ENCODE measurements at regions not wholly inside any gene's neighbourhood (a gene's known extent, or its start where the extent isn't known, plus 50 kb on each side); places are given as distances from the start of the nearest gene placed in this dataset.
"Not testable (repeated sequence)": the region's sequence is repeated elsewhere in the genome, so short reads cannot be mapped to it uniquely, and the experiment has no call there.

DNA sequence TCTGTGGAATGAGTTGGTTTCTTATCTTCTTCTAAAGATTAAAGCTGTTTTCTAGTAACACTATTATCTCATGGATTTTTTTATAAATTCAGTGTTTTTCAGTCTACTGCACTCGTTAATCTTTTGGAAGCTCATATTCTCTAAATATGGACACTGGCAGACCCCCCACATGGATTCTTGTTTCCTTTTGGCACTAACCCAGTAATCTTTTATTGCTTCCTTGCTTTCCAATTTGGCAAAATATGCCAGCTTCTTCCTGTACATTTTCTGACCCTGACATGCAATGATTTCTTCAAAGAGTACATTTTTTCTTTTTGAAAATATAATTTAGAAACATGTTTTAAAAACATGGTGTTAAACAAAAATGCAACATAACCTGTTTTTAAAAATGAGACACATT is 474.2 kb upstream of the FTMT start:
- no peak for DNase-seq

DNA sequence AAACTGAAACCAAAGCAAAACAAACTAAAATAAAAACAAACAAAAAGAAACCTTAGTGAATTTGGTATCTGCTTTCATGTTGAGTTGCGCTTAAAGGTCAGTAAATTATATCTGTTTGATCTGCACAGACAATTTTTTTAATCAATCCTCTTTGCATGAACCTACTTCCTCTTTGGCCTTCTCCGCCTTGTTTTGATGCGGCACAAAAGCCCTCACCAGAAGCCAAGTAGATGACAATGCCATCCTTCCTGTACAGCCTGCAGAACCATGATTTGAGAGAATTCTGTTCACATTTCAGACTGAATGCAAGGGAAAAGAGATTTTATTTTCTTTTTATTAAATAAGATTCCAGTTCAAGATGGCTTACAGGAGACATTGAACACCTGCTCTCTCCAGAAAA is 473.6 kb upstream of the FTMT start:
- DNase-seq: no peak

DNA sequence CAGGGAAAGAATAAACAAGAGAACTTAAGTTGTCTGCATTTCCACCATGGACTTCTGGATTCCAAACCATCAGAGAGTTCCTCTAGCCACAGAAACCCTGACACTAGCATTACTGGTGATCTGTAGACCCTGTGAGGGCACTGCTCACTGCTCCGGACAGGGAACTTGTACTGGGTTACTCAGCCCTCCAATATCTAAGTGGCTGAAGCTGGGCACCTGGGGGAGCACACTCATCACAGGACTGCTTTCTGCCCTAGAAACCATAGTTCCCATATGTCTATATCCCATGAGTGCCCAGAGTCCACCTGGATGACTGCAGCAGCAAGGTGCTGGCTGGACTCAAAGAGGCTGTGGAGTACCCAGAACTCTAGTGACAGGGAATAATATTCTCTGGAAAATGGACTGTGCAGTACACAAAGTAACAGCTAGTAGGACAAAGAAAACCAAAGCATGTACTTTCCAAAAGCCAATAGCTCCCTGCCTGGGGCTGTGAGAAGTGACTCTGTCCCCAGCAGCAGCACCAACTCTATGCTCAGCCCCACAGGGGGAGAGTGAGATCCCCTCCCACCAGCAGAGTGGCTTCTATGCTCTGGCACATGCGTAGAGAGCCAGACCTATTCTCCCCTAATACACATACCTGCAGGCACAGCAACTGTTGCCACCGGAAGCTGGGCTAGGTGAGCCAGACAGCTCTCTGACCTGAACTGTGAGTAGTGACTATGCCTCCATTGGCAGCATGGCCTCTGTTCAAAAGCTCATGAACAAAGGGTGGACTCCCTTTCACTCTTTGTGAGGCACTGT is 472.9 kb upstream of the FTMT start:
- no peak for DNase-seq

DNA sequence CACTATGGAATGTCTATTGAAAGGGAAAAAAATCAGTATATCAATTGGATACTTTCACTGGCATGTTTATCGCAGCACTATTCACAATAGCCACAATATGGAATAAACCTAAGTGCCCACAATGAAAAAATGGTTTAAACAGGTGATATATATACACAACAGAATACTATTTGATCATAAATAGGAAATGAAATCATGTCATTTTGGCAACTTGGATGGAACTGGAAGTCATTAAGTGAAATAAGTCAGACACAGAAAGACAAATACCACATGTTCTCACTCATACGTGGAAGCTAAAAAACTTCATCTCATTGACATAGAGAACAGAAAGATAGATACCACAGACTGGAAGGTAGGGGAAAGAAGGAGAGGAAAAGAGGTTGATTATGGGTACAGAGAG is 471.6 kb upstream of the FTMT start:
- DNase-seq: no peak

DNA sequence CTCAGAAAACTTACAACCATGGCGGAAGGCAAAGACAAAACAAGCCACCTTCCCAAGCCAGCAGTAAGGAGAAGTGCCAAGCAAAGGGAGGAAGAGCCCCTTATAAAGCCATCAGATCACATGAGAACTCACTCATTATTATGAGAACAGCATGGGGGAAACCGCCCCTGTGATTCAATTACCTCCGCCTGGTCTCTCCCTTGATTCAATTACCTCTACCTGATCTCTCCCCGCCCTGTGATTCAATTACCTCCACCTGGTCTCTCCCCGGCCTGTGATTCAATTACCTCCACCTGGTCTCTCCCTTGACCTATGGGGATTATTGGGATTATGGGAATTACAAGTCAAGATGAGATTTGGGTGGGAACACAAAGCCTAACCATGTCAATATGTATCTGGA is 467.3 kb upstream of the FTMT start:
- DNase-seq: no peak

DNA sequence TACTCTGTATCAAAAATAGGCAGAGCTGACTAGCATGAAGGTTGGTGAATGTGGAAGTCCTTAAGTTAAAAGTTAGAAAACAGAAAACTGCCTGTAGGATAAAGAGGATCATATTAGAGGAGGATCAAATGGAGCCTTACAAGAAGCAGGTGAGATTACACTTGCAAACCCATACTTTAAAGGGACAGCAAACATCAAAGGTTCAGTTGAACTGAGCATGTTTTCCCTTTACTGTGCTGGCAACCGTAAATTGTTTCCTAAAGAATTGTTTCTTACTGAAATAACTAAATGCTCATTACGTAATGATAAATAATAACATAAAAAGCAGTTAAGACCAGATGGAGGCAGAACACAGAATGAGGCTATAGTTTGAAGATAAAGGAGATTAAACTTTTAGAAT is 465.3 kb upstream of the FTMT start:
- no peak for DNase-seq

DNA sequence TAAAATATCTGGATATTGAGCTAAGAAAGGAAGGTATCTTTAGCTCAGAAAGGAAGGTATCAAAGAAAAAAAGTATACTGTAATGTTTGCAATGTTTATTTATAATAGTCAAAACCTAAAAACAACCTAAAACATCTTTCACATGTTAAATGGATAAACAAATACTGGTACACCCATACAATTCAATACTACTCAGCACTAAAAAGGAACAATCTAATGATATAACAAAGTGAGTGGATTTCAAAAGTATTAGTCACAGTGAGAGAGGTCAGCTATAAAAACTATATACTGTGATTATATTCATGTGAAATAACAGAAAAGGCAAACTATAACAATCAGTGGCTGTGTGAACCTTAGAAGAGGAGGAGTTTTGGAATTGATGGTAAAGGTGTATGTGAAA is 455.0 kb upstream of the FTMT start:
- DNase-seq: no peak

DNA sequence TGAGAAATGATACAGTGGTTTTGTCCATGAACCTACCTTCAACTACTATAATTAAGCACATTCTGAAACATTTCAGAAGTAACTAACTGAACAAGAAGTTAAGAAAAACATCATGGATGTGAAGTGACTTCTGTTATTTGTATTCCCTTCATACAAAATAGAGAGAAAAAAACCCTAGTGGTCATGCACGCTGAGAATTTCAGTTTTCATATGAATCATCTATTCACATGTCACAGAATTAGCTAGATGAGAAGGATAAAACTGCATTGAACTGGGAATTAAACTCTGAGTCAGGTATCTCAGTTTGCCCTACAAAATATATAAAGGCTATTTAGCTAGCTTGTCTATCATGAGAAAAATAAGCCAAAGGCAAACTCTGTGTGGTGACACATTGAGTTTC is 451.8 kb upstream of the FTMT start:
- DNase-seq: no peak

DNA sequence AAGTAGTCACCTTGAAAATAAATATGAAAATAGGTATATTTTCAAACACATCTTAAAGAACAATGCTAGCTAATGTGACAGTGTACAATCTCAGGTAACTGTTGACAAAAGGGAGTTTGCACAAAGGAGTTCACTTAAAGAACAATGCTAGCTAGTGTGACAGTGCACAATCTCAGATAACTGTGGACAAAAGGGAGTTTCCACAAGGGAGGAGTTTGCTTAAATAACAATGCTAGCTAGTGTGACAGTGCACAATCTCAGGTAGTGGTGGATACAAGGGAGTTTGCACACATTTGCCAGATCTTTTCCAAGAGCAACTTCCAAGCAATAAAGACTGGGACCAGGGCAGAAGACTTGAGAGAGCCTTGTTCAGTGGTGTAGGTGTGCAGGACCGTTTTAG is 442.9 kb upstream of the FTMT start:
- peak; percentile 33 for DNase-seq

DNA sequence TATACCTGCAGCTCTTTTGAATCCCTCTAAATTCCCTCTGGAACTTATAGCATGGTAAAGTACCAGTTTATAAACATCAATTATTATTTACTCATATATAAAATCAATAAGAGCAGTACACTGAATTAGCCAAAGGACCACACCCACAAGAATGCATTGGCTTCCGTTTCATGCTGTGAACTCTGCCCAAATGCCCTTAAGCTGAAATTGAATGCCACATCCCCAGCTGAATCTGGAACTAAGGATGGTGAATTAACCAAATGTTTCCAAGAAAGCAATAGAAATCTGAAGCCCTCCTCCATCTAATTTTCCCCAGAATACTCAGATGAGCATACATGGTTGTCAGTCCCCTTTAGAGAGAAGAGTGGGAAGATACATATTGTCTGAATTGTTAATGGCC is 436.4 kb upstream of the FTMT start:
- no peak for DNase-seq

DNA sequence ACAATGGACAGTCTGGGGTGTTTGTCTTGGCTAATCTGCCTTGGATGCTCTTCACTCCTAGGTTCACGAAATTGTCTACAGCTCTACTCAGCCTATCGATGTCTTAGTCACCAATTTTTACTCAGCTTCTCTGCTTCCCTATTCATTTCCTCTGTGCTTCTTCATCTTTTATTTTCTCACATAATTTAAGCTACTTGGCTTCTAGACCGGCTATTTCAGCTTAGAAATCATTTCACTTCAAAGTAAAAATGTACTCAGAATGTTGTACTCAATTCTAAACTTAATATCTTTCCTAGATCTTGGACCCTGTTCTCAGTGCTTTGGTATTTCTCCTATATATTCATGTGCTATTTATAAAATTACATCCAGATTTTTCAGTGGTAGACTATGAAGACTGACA is 430.0 kb upstream of the FTMT start:
- DNase-seq: no peak

DNA sequence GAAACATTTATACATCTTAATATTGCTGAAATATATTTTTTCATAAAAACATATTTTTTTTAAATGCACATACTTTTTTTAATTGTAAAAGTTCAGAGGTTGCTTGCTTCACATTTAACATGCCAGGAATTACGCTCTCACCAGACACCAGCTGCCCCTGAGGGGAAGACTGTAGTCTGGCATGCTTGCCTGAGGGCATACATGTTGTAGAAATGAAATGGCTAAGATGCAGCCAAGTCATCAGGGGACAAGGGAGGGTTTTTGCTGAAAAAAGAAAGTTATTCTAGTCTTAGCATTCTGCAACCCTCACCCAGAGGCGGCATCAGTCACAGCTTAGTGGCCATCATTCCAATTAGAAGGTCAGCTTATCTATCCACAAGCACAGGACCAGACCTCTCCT is 426.7 kb upstream of the FTMT start:
- no peak for DNase-seq

DNA sequence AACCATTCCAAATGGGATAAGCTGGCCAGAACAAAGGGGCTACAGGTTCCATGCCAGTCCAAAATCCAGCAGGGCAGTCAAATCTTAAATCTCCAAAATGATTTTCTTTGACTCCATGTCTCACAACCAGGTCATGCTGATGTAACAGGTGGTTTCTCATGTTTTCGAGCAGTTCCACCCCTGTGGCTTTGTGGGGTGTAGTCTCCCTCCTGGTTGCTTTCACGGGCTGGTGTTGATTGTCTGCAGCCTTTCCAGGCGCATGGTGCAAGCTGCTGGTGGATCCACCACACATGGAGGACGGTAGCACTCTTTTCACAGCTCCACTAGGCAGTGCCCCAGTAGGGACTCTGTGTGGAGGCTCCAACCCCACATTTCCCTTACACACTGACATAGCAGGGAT is 425.5 kb upstream of the FTMT start:
- DNase-seq: no peak

DNA sequence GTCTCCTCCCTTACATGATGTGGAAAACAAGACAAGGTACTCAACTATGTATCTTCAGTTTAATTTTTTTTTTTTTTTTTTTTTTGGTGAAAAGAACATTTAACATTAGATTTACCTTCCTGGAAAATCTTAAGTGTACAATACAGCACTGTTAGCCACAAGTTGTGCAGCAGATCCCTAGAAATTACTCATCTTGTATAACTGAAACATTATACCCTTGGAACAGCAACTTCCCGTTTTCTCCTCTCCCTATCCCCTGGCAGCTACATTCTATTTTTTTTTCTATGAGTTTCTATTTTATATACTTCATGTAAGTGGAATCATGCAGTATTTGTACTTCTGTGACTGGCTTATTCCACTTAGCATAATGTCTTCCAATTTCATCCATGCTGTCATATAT is 421.9 kb upstream of the FTMT start:
- no peak for DNase-seq

DNA sequence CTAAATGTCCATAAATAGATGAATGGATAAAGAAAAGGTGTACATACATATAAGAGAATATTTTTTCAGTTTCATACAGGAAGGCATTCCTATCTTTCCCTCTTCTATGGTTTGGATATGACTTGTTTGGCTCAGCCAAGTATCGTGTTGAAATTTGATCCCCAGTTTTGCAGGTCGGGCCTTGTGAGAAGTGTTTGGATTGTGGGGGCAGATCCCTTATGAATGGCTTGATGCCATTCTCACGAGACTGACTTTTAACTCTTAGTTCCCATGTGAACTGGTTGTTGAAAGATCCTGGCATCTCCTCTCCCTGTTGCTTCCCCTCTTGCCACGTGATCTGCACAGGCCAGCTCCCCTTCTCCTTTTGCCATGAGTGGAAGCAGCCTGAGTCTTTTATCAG is 421.1 kb upstream of the FTMT start:
- DNase-seq: peak; percentile 63

DNA sequence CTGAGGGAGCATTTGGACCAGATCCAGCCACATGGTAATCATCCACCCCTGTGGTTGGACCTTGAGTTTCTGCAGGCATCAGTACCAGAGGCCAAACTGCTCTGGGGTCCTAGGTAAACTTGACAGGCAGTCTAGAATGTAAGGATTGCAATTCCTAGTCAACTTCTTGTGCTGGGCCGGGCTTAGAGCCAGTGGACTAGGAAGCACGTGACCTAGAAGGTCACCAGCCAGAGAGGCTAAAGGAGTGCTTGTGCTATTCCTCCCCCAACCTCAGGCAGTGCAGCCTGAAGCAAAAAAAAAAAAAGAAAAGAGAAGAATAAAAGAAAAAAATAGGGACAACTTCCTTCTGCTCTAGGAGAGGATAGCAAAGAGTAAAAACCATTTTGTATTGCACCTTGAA is 406.2 kb upstream of the FTMT start:
- DNase-seq: no peak

DNA sequence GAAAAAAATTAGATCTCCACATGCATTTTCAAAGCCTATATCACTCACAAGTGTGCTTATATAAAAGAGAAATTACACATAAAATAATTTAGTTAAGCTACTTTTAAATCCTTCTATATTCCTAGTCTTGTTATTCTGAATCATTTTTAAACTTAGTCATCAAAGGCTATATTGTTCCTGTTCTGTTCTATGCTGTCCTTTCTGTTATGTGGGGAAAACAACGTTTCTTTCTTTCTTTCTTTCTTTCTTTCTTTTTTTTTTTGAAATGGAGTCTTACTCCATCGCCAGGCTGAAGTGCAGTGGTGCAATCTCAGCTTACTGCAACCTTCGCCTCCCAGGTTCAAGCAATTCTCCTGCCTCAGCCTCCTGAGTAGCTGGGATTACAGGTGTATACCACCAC is 389.2 kb upstream of the FTMT start:
- no peak for DNase-seq

DNA sequence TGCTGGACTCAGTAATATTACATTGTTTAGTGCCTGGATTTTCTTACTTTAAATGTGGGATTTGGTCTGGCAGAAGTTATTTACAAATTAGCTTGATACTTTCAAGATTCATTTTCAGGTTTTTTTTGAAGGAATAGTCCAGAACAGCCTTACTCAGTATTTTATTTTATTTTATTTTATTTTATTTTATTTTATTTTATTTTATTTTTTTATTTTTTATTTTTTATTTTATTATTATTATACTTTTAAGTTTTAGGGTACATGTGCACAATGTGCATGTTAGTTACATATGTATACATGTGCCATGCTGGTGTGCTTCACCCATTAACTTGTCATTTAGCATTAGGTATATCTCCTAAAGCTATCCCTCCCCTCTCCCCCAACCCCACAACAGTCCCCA is 380.5 kb upstream of the FTMT start:
- DNase-seq: not testable (repeated sequence)

DNA sequence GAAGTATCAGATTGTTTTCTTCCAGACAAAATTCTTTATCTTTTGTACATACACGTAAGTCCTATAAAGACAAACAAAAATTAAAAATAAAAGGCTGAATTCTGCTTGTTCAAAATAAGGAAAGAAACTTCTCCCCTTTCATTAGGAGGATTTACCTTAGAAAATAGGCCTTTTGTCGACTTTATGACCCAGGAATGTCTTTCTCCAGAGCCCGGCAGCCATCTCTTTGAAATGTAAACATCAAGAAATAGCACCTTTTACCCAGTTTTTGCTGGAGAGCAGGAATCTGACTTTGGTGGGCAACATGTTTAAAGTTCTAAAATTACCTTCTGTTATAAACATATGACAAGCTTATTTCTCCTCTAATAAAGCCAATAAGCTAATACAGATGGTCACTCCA is 373.0 kb upstream of the FTMT start:
- no peak for DNase-seq

DNA sequence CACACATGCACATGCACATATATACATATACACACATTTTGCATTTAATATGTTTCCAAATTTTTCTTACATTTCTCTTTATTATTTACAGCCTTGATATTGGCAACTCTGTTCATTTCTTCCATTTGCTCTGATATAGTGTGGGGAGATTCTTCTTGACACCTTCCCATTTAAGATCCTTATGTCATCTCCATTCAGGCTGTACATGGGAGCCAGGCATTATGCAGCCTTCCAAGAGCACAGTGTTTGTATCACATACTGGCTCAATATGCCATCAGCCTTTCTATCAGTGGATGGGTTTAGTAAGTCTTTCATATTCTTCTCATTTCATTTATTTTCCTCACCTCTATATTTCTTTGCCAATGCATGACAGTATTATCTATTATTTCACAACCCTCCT is 372.3 kb upstream of the FTMT start:
- DNase-seq: no peak

DNA sequence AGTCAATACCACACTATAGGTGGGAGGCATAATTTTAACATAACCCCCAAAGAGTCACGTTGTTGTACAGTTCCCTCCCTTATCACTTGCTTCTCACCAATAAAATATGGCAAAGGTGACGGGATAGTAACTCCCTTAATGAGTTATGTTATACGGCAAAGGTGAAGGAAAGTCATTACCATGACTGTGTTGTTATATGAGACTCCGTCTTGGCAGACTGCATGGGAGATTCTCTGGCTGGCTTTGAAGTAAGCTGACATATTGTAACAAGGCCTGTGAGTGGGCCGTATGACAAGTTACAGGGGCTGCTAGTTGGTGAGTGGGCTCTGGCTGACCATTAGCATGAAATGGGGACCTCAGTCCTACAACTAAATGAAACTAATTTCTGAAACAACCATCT is 366.4 kb upstream of the FTMT start:
- DNase-seq: no peak

DNA sequence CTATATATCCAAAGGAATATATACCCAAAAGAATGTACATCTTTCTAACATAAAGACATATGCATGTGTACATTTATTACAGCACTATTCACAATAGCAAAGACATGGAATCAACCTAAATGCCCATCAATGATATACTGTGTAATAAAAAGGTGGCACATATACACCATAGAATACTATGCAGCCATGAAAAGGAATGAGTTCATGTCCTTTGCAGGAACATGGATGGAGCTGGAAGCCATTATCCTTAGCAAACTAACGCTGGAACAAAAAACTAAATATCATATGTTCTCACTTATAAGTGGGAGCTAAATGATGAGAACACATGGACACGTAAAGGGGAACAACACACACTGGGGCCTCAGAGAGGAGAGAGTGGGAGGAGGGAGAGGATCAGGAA is 365.7 kb upstream of the FTMT start:
- not testable (repeated sequence) for DNase-seq

DNA sequence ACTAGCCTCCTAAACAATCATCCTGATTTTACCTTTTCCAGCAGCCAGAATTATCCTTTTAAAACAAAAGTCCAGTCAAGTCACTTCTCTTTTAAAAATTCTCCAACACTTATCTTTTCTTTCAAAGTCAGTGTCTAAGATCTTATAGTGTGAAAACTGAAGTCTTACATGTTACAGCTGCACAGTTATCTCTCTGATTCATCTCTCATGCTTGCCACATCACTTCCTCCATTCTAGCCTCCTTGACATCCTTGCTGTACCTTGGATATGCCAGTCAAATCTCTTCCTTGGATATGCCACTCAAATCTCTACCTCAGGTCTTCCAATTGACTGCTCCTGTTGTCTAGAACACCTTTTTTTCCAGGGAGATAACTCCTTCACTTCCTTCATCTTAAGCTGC is 361.7 kb upstream of the FTMT start:
- no peak for DNase-seq

DNA sequence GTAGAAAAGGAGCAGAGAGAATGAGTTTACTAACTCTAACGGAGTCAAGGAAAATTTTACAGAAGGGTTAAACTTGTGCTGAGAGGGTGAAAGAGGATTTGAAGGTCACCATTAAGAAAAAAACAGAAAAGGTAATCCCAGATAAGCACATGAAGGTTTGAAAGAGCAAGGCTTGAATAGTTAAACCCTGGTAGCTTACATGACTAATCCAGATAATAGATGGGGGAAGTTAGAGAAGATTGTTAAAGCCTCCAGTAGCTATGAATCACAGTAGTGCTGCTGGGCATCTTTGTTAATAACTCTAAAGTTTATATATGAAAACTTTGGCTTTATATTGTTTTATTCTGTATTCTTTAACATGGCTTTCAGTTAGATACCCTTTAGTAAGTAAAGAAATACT is 354.5 kb upstream of the FTMT start:
- no peak for DNase-seq

DNA sequence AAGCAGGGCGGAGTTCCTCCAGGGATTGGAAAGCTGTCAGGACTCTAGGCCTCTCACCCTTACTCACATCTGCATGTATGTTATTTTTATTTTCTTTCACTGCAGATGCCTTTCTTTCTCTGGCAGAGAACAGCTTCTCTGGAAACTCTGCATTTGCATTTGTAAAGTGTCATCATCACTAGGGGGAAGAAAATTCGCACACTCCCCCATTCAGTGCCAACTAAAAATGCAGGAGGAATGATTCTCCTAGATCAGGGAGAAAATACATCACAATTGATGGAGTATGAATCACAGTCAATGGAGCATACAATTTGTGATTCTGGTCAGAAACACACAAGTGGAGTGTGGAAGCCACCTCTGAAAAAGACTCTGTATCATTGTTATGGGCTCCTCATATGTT is 351.4 kb upstream of the FTMT start:
- DNase-seq: no peak
